Activated effector memory CD4-positive, alpha-beta T cell treated with anti-CD3 and anti-CD28 coated beads, Interleukin-2, amount 50 U/mL, for 16 hours (primary cell): ENCODE measurements at regions not wholly inside any gene's neighbourhood (a gene's known extent, or its start where the extent isn't known, plus 50 kb on each side); places are given as distances from the start of the nearest gene placed in this dataset.

Experiments used
- DNase-seq: peaks from one replicate; pipeline ENCODE4 v3.0.0-alpha.2; 2020

DNA sequence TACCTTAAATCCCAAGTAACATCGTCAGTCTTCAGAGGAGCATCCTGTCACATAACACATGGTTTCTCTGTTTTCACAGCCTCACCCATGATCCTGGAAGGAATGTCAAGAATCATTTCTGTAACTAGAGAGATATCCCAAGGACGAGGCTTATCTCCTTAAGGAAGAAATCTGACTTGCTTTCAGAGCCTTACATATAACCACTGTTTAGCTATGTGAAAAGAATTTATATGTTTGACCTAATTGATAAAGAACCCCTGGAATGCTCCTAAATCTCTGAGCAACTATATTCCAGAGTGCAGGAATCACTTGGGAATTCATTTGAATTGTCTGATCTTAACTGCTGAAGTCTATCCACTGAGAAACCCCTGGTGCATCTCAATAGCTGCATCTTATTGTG is 243.1 kb downstream of the ALDH8A1 start:
- DNase-seq: no peak

GRCh38 chr6:134706153-134706552 is 243.7 kb downstream of the ALDH8A1 start:
- DNase-seq: no peak

DNA sequence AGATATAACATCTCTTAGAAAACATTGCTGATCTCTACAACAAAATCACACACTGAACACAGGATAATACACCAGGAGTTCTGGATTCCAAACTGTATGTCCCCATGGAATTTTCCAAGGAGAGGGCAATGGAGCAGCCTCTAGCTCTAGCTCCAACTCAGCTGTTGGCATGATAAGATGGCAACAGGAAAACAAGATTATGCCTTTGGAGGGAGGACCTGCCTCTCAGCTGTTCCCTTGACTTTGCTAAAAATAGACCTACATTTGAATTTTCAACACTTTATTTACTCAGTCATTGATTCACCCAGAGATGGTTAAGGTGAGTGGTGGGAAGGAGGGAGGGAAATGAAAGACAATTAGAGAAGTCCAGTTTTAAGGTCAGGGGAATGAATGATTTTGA is 246.7 kb downstream of the ALDH8A1 start:
- no peak for DNase-seq

DNA sequence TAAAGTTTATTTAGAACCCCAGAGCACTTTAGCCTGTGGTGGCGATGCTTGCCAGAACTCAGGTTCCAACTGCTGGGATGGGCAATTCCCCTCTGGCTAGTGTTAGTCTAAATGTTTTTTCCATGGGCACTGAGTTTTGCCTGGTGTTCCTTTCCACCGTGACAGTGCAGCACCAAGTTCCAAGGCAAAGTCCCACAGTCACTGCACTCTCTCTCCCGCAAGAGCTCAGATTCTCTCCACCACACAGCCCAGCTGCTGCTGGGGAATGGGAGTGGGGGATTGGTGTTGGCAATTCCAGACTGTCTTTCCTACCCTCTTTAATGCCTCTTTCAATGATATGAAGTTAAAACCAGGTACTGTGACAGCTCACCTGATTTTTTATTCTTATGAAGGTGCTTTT is 247.6 kb downstream of the ALDH8A1 start:
- no peak for DNase-seq

- DNase-seq: no peak
Observed at GRCh38 chr6:134701301-134701700, 248.6 kb downstream of the ALDH8A1 start.

DNA sequence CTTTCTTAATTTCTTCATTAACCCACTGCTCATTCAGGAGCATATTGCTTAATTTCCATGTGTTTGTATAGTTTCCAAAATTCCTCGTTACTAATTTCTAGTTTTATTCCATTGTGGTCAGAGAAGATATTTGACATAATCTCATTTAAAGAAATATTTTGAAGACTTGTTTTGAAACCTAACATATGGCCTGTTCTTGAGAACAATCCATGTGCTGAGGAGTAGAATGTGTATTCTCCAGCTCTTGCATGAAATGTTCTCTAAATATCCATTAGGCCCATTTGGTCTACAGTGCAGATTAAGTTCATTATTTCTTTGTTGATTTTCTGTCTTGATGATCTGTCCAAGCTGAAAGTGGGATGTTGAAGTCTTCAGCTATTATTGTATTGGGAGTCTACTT is 251.7 kb downstream of the ALDH8A1 start:
- no peak for DNase-seq

DNA sequence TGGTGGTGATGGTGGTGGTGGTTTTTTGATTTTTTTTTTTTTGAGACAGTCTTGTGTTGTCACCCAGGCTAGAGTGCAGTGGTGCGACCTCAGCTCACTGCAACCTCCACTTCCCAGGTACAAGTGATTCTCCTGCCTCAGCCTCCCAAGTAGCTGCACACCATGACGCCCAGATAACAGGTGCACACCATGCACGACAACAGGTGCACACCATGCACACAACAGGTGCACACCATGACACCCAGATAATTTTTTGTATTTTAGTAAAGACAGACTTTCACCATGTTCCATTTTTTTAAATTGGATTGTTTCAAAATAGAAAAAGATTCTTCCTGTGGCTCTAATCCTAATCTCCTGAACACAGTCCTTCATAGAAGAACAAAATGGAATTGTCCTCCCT is 257.9 kb downstream of the ALDH8A1 start:
- no peak for DNase-seq

GRCh38 chr6:134691180-134691579 is 258.7 kb downstream of the ALDH8A1 start:
- DNase-seq: no peak

GRCh38 chr6:134690048-134690447 is 259.9 kb downstream of the ALDH8A1 start:
- DNase-seq: no peak

DNA sequence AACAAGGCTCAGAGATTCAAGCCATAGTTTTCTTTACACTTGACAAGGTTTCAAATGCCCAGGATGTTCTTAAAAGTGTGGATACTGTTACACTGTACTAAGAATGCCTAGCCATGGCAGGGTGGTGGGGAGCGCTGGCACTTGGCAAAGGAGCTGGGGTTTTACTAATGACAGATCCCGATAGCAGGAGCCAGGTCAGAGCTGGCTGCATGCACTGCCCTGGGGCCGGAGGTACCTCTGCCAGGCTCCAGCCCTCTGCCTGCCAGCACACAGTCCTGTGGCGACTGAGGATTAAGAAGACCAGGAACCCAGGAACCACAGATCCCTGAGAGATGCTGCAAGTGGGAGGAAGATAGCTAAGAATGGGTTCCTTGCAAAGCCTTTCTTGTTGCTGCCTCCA is 260.3 kb downstream of the ALDH8A1 start:
- DNase-seq: no peak

DNA sequence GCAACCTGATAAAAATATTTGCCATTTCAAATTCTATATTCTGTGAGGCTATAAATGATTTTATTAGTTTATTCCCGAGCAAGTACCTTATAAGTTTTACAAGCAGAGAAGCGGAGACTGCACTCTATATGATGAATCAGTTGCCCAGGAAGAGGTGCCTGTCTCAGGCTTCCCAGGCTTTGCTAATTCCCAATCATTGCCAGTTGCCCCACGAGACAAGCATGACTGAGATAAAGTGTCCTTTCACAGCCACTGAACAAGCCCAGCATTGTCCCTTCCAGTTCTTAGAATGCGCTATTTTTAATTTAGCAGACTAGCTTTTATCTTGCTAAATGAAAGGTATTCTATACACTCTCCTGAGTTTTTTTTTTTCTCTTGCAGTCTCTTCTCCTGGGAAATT is 260.7 kb downstream of the ALDH8A1 start:
- no peak for DNase-seq

DNA sequence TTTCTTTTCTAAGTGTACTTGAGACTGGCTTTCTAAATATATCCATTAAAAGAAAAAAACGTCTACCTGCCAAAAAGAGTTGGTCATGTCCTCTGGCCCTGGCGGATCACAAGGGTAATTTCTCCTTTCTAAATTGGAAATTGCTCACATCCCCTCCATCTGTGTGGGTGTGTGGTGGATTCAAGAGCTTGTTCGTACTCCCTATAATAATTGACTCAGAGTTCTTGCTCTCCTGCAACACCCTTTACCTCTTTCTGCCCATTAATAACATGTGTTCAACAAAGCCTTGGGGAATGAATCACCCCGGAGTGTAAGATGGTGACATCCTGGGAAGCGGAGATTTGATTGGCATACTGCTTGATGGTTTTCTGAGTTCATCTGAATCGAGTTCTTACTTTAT is 263.8 kb downstream of the ALDH8A1 start:
- no peak for DNase-seq

DNA sequence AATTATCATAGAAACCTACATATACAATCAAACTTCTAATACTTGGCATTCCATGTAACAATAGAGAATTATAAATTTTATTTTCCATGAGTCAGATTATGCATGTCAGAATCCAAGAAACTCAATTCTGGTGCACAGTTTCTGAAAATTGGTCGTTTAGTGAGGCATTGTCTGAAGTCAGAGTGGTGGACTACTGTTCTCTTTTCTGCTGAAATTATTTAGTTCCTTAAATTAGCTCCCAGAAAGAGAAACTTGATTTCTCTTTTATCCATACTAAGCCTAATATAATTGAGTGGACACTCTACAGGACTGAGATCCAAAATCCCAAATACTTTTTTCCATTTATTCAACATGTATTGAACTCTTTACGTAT is 265.5 kb downstream of the ALDH8A1 start:
- DNase-seq: no peak

- no peak for DNase-seq
Observed at GRCh38 chr6:134683783-134684422, 266.0 kb downstream of the ALDH8A1 start.

GRCh38 chr6:134680433-134680832 is 269.5 kb downstream of the ALDH8A1 start:
- no peak for DNase-seq

GRCh38 chr6:134680021-134680420 is 269.9 kb downstream of the ALDH8A1 start:
- no peak for DNase-seq

DNA sequence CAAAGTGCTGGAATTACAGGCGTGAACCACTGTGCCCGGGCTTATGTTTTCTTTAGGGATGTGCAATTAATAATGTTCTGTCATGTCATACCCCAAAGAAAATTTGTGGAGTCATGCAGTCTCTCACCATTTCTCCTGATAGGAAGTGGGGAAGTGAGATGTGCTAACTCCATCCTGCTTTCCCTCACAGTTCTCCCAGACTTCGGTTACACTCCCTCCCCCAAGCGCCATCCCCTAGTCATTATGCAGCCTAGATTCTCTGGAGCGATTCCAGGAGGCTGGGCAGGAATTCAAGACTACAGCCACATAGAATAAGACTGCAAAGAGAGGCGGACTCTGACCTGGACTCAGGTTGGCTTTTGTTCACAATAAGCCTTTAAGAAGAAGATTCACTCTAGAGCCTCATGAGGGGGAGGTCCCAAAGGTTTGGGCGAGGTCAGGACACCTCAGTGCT is 271.4 kb downstream of the ALDH8A1 start:
- no peak for DNase-seq

GRCh38 chr6:134676307-134677281 is 273.3 kb downstream of the ALDH8A1 start:
- no peak for DNase-seq

DNA sequence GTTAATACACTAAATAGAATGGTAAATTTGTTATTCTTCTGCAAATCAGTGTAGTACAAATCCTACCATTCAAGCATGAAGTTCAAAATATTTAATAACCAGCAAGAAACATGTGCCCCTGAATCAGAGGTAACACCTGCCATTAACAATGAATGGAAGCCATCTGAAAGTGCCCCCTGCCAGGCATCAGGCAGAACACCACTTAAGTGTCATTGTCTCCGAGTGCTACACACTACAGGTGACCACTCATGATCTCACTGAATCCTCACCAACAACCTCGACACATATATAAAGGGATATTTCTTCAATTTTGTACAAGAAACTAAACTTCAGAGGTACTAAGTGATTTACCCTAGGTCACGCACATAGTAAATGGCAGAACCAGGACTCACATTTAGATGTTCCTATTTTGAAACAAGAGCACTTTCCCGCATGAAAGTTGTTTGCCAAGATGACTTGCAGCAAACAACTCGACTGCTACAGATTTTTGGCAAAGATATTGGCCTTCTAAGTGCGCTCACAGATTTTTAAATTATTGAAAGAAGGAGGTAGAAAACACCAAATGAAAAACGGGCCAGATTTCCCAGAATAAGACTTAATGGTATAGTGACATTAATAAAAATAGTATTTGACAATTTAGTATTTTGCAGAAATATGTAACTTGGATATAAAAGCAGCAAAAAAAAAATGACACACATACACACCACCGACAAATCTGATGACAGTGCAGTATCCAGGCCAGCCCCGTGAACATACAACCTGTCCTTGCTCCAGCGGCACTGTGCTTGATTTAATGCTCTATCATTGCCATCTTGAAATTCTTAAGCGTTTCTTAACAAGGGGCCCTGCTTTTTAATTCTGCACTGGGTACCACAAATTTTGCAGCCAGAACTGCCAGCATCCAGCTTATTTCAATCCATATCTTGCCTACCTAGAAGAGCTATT is 274.5 kb downstream of the ALDH8A1 start:
- DNase-seq: no peak

GRCh38 chr6:134674562-134674961 is 275.3 kb downstream of the ALDH8A1 start:
- no peak for DNase-seq

GRCh38 chr6:134669485-134669884 is 280.4 kb downstream of the ALDH8A1 start:
- DNase-seq: no peak

DNA sequence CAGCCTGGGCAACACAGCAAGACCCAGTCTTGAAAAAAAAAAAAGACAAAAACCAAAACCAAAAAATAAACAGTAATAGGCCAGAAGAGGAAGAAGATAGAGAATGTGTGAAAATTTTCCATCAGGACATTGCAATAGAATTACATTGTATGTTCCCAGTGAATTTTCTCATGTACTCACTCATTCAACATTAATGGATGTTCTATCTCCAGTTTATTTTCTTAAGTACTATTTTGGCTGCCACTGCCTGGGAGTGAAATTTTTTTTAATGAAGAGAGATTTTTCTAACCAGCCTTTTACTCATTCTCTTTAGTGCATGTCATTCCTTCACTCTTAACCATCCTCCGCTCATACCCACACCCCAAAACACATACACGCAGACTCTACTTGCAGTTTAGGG is 282.8 kb downstream of the ALDH8A1 start:
- DNase-seq: no peak

DNA sequence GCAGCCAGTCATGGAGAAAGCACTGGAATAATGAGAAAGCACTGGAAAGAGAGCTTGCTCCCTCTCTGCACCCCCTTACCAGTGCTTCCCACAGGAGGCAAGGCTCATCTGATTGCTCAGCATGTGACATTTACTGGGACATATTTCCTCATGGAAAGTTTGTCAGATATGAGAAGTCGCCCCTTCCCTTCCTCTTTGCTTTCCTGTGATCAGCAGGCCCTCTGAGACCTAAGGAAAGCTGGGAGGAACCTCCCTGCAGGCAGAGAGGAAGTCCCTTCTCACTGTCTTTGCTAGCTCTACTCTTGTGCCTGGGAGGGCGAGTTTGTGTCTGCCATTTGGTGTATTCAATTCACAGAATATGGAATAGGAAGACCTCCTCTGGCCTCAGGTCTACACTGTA is 283.8 kb downstream of the ALDH8A1 start:
- DNase-seq: no peak
